HG03439 (cell line): ENCODE measurements at regions not wholly inside any gene's neighbourhood (a gene's known extent, or its start where the extent isn't known, plus 50 kb on each side); places are given as distances from the start of the nearest gene placed in this dataset.

Source experiments
- ATAC-seq: cut with Tn5 transposase; IDR thresholded peaks from one replicate; pipeline ENCODE4 v1.9.1; 2021; ENCODE audit warnings: mild to moderate bottlenecking, moderate library complexity; ENCODE audit not compliant: unreplicated experiment

GRCh38 chr14:50056435-50056834 lies 59.9 kb downstream of the VCPKMT start:
- ATAC-seq, result no peak

DNA sequence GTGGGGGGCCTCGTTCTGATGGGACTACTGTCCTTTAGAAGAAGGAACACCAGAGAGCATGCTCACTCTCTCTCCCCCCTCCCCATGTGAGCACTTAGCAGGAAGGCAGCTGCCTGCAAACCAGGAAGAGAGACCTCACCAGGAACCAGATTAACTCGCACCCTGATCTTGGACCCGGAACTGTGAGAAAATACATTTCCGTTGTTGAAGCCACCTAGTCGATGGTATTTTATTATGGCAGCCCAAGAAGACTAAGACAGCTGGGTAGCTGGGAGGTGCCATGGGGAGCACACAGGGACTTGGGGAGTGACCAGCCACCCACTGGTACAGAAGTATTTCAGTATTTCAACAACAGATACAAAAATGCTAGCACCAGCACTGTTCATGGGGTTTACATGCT lies 59.0 kb downstream of the VCPKMT start:
- no peak for ATAC-seq

GRCh38 chr14:50058113-50058512 lies 58.3 kb downstream of the VCPKMT start:
- ATAC-seq, result no peak
